ENCODE measurements at regions not wholly inside any gene's neighbourhood (a gene's known extent, or its start where the extent isn't known, plus 50 kb on each side); places are given as distances from the start of the nearest gene placed in this dataset.

- TF ChIP-seq GATA2 (IDR thresholded peaks at IDR 0.05; ENCODE audit: low read depth, low read length) (no peak), GATA3 (IDR thresholded peaks at IDR 0.05; ENCODE audit: low read depth, low read length) (no peak)
Measured at GRCh38 chr4:188767496-188767895, 628.3 kb downstream of the TRIML1 start.

All from SH-SY5Y (cell line).